RWPE1 (cell line): ENCODE measurements at regions not wholly inside any gene's neighbourhood (a gene's known extent, or its start where the extent isn't known, plus 50 kb on each side); places are given as distances from the start of the nearest gene placed in this dataset.

Experiments
- CTCF ChIA-PET: fragments of 350-600 bp; sonication (Branson Sonifier 250); formaldehyde crosslinking; extraction: SDS; loops from one replicate; lab custom pipeline; 2021; lab: Yijun Ruan, JAX
- POLR2A ChIA-PET: fragments of 400-600 bp; formaldehyde crosslinking; extraction: SDS; loops from one replicate; lab custom pipeline; 2020; ENCODE audit warnings: antibody characterized with exemption; ENCODE audit not compliant: low non-redundant PET; lab: Yijun Ruan, JAX
- DNase-seq: peaks from one replicate; pipeline ENCODE4 v3.0.0; 2012; ENCODE audit warnings: low spot score
- H3K27ac ChIP-seq: fragments of 450-650 bp; 2 replicates; pipeline ENCODE4 v1.5.1; 2017
- CTCF ChIP-seq: fragments of 450-650 bp; conservative IDR thresholded peaks from 2 replicates; pipeline ENCODE4 v1.5.1; 2017; ENCODE audit warnings: low read depth, mild to moderate bottlenecking

GRCh38 chr4:159563257-159563656 lies 460.4 kb downstream of the RAPGEF2 start:
- no peak overlapping the region for H3K27ac ChIP-seq
- POLR2A ChIA-PET, result no interaction called here
- TF ChIP-seq CTCF, result no peak
- DNase-seq, result no peak
- CTCF ChIA-PET, result no interaction called here

GRCh38 chr4:159564615-159565014 lies 461.7 kb downstream of the RAPGEF2 start:
- no peak for DNase-seq
- ChIA-PET POLR2A (no interaction called here), CTCF (no interaction called here)
- no peak overlapping the region for H3K27ac ChIP-seq
- no peak for TF ChIP-seq CTCF

- no peak overlapping the region for H3K27ac ChIP-seq
- ChIA-PET CTCF (no interaction called here), POLR2A (no interaction called here)
- no peak for DNase-seq
- TF ChIP-seq CTCF, result no peak
Measured at GRCh38 chr4:159566786-159567185, 463.9 kb downstream of the RAPGEF2 start.

- no peak for TF ChIP-seq CTCF
- H3K27ac ChIP-seq, result no peak overlapping the region
- ChIA-PET CTCF (no interaction called here), POLR2A (no interaction called here)
- DNase-seq, result no peak
Measured at GRCh38 chr4:159577241-159577640, 474.4 kb downstream of the RAPGEF2 start.

- CTCF ChIA-PET, result interaction anchor here (0.6 kb wide), 1 partner anchor 11 kb away, joined by 6 read pairs; no protein-coding TSS in a partner anchor
- DNase-seq, result no peak
- TF ChIP-seq CTCF, result no peak
- POLR2A ChIA-PET, result no interaction called here
- no peak overlapping the region for H3K27ac ChIP-seq
Measured at GRCh38 chr4:159582685-159583084, 479.8 kb downstream of the RAPGEF2 start.

GRCh38 chr4:159592898-159593556 lies 490.1 kb downstream of the RAPGEF2 start:
- no peak for TF ChIP-seq CTCF
- ChIA-PET POLR2A (no interaction called here), CTCF (no interaction called here)
- no peak for DNase-seq
- no peak overlapping the region for H3K27ac ChIP-seq
